ENCODE measurements at regions not wholly inside any gene's neighbourhood (a gene's known extent, or its start where the extent isn't known, plus 50 kb on each side); places are given as distances from the start of the nearest gene placed in this dataset.
A peak's percentile ranks its signal among the peaks of the same experiment; 100 is the strongest.

GRCh38 chr12:41924111-41924510 lies 220.6 kb downstream of the GXYLT1 start:
- no peak for DNase-seq

GRCh38 chr12:41923351-41923750 lies 221.3 kb downstream of the GXYLT1 start:
- DNase-seq: no peak

- DNase-seq: peak; percentile 56
Observed at GRCh38 chr12:41920355-41920754, 224.3 kb downstream of the GXYLT1 start.

GRCh38 chr12:41919526-41920261 lies 225.0 kb downstream of the GXYLT1 start:
- peak; percentile 92 for DNase-seq

GRCh38 chr12:41919048-41919447 lies 225.6 kb downstream of the GXYLT1 start:
- no peak for DNase-seq

GRCh38 chr12:41917938-41918341 lies 226.7 kb downstream of the GXYLT1 start:
- no peak for DNase-seq

- no peak for DNase-seq
Observed at GRCh38 chr12:41917181-41917580, 227.5 kb downstream of the GXYLT1 start.

GRCh38 chr12:41910578-41911320 lies 233.9 kb downstream of the GXYLT1 start:
- no peak for DNase-seq

GRCh38 chr12:41908206-41908605 lies 236.5 kb downstream of the GXYLT1 start:
- DNase-seq: no peak

- DNase-seq: no peak
Observed at GRCh38 chr12:41907550-41907949, 237.1 kb downstream of the GXYLT1 start.

- DNase-seq: no peak
Observed at GRCh38 chr12:41907021-41907420, 237.7 kb downstream of the GXYLT1 start.

GRCh38 chr12:41905759-41906297 lies 238.8 kb downstream of the GXYLT1 start:
- no peak for DNase-seq

GRCh38 chr12:41905073-41905758 lies 239.5 kb downstream of the GXYLT1 start:
- DNase-seq: no peak

- DNase-seq: no peak
Observed at GRCh38 chr12:41904041-41904440, 240.6 kb downstream of the GXYLT1 start.

- DNase-seq: no peak
Observed at GRCh38 chr12:41903014-41903708, 241.5 kb downstream of the GXYLT1 start.

GRCh38 chr12:41899577-41899976 lies 245.1 kb downstream of the GXYLT1 start:
- DNase-seq: no peak

GRCh38 chr12:41897593-41897992 lies 247.1 kb downstream of the GXYLT1 start:
- no peak for DNase-seq

GRCh38 chr12:41893491-41893890 lies 251.2 kb downstream of the GXYLT1 start:
- DNase-seq: no peak

- no peak for DNase-seq
Observed at GRCh38 chr12:41892302-41892701, 252.4 kb downstream of the GXYLT1 start.

GRCh38 chr12:41891226-41891625 lies 253.4 kb downstream of the GXYLT1 start:
- DNase-seq: no peak

- DNase-seq: no peak
Observed at GRCh38 chr12:41888285-41888684, 256.4 kb downstream of the GXYLT1 start.

- DNase-seq: no peak
Observed at GRCh38 chr12:41881891-41882805, 262.5 kb downstream of the GXYLT1 start.

Data from NCI-H1092 (cell line).